ENCODE measurements at regions not wholly inside any gene's neighbourhood (a gene's known extent, or its start where the extent isn't known, plus 50 kb on each side); places are given as distances from the start of the nearest gene placed in this dataset.

DNA sequence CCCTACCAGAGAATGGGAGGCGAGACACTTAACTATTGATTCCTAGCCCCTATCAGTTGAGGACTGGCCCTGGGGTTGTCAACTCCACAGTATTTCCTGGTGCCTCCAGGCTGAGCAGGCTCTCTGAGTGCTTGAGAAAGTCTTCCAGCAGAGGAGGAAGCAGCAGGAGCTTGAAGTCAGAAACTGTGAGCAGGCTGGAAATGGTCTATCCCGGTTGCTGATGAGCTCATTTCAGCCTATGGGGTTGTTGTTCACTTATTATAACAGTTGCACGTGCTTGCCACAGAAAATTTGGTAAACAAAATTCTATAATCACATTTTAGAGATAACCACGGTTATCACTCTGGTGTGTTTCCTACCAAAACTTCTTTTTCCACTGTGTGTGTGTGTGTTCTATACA, 254.7 kb upstream of the THUMPD2 start:
- 70 to 81% methylated on average over 4 of the region's 4 CpGs for WGBS, 2 donors
- H3K27ac ChIP-seq = no peak overlapping the region

GRCh38 chr2:40032650-40033319, 253.7 kb upstream of the THUMPD2 start:
- H3K27ac ChIP-seq = no peak overlapping the region
- no peaks in the 10 kb centered on the region for H3K36me3 ChIP-seq
- H3K4me1 ChIP-seq = no peaks in the 10 kb centered on the region
- 71 to 77% methylated on average over 2 of the region's 2 CpGs for WGBS, 2 donors
- no peaks in the 10 kb centered on the region for H3K9me3 ChIP-seq
- ATAC-seq (ENCODE audit: low FRiP score in 2 of 2) (no peak), DNase-seq (no peak)
- TF ChIP-seq EP300 (IDR thresholded peaks at IDR 0.05) = no peak
- no peak for TF ChIP-seq POLR2AphosphoS5 (IDR thresholded peaks at IDR 0.05)
- no peak for TF ChIP-seq CTCF (IDR thresholded peaks at IDR 0.05)
- TF ChIP-seq POLR2A (IDR thresholded peaks at IDR 0.05) = no peak
- no peaks in the 10 kb centered on the region for H3K27me3 ChIP-seq
- no peak overlapping the region for H3K4me3 ChIP-seq

More for the DNA sequence above, 254.7 kb upstream of the THUMPD2 start:
- Histone ChIP-seq H3K4me3 (no peak overlapping the region), H3K4me1 (peaks cover 0 to 2% (median under 1%) of the 10 kb centered on the region in 4 donors), H3K9me3 (no peaks in the 10 kb centered on the region), H3K27me3 (no peaks in the 10 kb centered on the region), H3K36me3 (no peaks in the 10 kb centered on the region)
- DNase-seq (no peak), ATAC-seq (ENCODE audit: low FRiP score in 2 of 2) (no peak)
- TF ChIP-seq CTCF (IDR thresholded peaks at IDR 0.05) (no peak), EP300 (IDR thresholded peaks at IDR 0.05) (no peak), POLR2A (IDR thresholded peaks at IDR 0.05) (no peak), POLR2AphosphoS5 (IDR thresholded peaks at IDR 0.05) (no peak)

DNA sequence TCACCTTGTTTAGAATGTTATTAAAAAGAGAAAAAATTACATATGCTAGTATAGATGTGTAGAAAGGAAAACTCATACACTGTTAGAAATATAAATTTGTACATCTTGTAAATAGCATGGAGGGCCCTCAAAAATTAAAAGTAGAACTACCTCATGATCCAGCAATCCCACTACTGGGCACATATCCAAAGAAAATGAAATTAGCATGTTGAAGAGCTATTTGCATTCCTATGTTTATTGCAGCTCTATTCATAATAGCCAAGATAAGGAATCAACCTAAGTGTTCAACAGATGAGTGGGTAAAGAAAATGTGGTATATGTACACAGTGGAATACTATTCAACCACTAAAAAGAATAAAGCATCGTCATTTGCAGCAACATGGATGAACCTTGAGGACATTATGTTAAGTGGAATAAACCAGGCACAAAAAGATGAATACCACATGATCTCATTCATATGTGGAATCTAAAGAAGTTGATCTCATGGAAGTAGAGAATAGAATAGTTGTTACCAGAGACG, 251.5 kb upstream of the THUMPD2 start:
- WGBS, 2 donors = 91 to 94% methylated on average over 2 of the region's 2 CpGs
- Histone ChIP-seq H3K4me1 (no peaks in the 10 kb centered on the region), H3K4me3 (no peak overlapping the region), H3K27ac (no peak overlapping the region), H3K27me3 (no peaks in the 10 kb centered on the region), H3K9me3 (no peaks in the 10 kb centered on the region), H3K36me3 (no peaks in the 10 kb centered on the region)
- DNase-seq = no peak
- ATAC-seq (ENCODE audit: low FRiP score in 2 of 2) = no peak
- TF ChIP-seq POLR2A (IDR thresholded peaks at IDR 0.05) (no peak), CTCF (IDR thresholded peaks at IDR 0.05) (no peak), POLR2AphosphoS5 (IDR thresholded peaks at IDR 0.05) (no peak), EP300 (IDR thresholded peaks at IDR 0.05) (no peak)

DNA sequence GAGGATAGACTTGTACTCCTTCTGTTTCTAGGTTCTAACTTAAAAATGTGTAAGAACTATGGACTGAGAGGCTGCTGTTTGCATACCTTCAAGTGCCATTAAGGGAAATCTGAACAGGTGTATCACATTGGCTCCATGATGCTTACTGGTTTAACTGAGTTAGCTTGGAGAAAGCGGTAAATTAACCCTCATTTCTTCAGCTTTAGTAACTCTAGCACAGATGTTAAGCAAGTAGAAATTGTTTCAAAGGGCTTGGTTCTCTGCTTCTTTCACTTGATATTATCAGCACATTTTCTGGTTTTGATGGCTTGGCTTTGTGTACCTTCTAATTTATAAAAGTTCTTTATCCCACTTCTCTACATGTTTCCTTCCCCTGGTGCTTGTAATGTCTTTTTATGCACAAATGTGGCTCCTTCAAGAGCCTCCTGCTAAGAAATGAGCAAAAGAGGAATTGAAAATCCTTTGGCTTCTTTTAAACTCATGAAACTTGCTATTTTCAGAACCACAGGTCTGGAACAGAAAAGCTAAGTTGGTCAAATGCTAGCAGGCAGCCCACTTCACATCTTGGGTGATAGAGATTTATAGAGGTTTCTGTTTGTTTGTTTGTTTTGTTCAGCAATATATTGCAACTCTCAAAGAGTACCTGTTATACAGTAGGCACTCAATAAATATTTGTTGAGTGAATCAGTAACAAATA, 249.9 kb upstream of the THUMPD2 start:
- no peaks in the 10 kb centered on the region for H3K36me3 ChIP-seq
- H3K4me3 ChIP-seq = no peak overlapping the region
- 54 to 74% methylated on average over 1 of the region's 1 CpG for WGBS, 2 donors
- H3K9me3 ChIP-seq = no peaks in the 10 kb centered on the region
- no peak overlapping the region for H3K27ac ChIP-seq
- DNase-seq (no peak), ATAC-seq (ENCODE audit: low FRiP score in 2 of 2) (no peak)
- H3K4me1 ChIP-seq = no peaks in the 10 kb centered on the region
- TF ChIP-seq POLR2AphosphoS5 (IDR thresholded peaks at IDR 0.05) = no peak
- no peak for TF ChIP-seq CTCF (IDR thresholded peaks at IDR 0.05)
- TF ChIP-seq POLR2A (IDR thresholded peaks at IDR 0.05) = no peak
- TF ChIP-seq EP300 (IDR thresholded peaks at IDR 0.05) = no peak
- H3K27me3 ChIP-seq = no peaks in the 10 kb centered on the region
